Spleen (tissue), 7 donors: ENCODE measurements at regions not wholly inside any gene's neighbourhood (a gene's known extent, or its start where the extent isn't known, plus 50 kb on each side); places are given as distances from the start of the nearest gene placed in this dataset.

Experiments
- POLR2A ChIP-seq, 3 donors: fragments of 450-650 bp; IDR thresholded peaks; one replicate each; pipeline ENCODE4 v1.5.1; 2017; ENCODE audit warnings: antibody characterized with exemption in 3 of 3, mild to moderate bottlenecking in 1 of 3
- POLR2AphosphoS5 ChIP-seq, 3 donors: sonication (generic); formaldehyde crosslinking; IDR thresholded peaks; one replicate each; pipeline ENCODE4 v1.5.1; 2017; ENCODE audit warnings: antibody characterized with exemption in 3 of 3
- TF ChIP-seq, protein P1 (sequence below), 11 experiments: fragments of 200-600 bp in 7 of 11; fragments of 450-650 bp in 4 of 11; sonication (generic) in 4 of 11; IDR thresholded peaks in 8 of 11; conservative IDR thresholded peaks in 3 of 11; 1 replicate in 7 of 11; 2 replicates in 4 of 11; pipeline versions ENCODE4 v1.4.0 to v1.8.0; 2016 to 2021; ENCODE audit warnings: antibody characterized with exemption in 11 of 11, inconsistent platforms in 4 of 11, mild to moderate bottlenecking in 1 of 11
- donor health status: DM: no; HTN: no; CAD: no; lungs with moderate emphysema.
- donor health status: DM: no; HTN: no; CAD: no.
- donor health status: DM: no; HTN: no; CAD: no.

DNA sequence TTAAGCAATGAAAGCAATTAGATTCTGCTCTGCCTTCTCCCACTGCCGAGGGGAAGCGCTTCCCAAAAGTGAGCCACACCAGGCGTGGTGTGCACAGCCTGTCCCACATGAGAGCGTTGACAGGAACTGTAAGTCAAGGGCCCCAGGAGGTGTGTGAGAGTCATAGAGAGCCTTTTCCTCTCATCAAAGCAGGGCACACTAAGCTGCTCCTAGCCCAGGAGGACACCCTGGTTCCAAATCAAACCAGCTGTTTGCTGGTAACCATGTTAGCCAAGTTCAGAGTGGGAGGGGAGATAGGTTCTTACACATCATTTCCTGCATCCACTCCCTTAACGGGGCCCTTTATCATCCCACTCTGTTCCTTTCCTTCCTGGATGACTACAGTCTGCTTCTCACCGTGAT lies 98.3 kb downstream of the SPTSSA start:
- TF ChIP-seq, protein P1, sequence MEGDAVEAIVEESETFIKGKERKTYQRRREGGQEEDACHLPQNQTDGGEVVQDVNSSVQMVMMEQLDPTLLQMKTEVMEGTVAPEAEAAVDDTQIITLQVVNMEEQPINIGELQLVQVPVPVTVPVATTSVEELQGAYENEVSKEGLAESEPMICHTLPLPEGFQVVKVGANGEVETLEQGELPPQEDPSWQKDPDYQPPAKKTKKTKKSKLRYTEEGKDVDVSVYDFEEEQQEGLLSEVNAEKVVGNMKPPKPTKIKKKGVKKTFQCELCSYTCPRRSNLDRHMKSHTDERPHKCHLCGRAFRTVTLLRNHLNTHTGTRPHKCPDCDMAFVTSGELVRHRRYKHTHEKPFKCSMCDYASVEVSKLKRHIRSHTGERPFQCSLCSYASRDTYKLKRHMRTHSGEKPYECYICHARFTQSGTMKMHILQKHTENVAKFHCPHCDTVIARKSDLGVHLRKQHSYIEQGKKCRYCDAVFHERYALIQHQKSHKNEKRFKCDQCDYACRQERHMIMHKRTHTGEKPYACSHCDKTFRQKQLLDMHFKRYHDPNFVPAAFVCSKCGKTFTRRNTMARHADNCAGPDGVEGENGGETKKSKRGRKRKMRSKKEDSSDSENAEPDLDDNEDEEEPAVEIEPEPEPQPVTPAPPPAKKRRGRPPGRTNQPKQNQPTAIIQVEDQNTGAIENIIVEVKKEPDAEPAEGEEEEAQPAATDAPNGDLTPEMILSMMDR (IDR thresholded peaks at IDR 0.05 in 8 of 11, conservative IDR thresholded peaks at IDR 0.05 in 3 of 11), result no peak
- TF ChIP-seq POLR2A (IDR thresholded peaks at IDR 0.05) (no peak), POLR2AphosphoS5 (IDR thresholded peaks at IDR 0.05) (no peak)
